Loucy (cell line): ENCODE measurements at regions not wholly inside any gene's neighbourhood (a gene's known extent, or its start where the extent isn't known, plus 50 kb on each side); places are given as distances from the start of the nearest gene placed in this dataset.

Experiments used
- EZH2phosphoT487 ChIP-seq: fragments of 200-600 bp; IDR thresholded peaks from 2 replicates; pipeline ENCODE4 v1.6.1; 2018; ENCODE audit warnings: antibody characterized with exemption, mild to moderate bottlenecking, moderate library complexity, borderline replicate concordance
- TF ChIP-seq, protein P1 (sequence below): fragments of 200-600 bp; sonication (generic); conservative IDR thresholded peaks from 2 replicates; pipeline ENCODE4 v1.5.1; 2014; ENCODE audit warnings: mild to moderate bottlenecking, antibody characterized with exemption, low read length

DNA sequence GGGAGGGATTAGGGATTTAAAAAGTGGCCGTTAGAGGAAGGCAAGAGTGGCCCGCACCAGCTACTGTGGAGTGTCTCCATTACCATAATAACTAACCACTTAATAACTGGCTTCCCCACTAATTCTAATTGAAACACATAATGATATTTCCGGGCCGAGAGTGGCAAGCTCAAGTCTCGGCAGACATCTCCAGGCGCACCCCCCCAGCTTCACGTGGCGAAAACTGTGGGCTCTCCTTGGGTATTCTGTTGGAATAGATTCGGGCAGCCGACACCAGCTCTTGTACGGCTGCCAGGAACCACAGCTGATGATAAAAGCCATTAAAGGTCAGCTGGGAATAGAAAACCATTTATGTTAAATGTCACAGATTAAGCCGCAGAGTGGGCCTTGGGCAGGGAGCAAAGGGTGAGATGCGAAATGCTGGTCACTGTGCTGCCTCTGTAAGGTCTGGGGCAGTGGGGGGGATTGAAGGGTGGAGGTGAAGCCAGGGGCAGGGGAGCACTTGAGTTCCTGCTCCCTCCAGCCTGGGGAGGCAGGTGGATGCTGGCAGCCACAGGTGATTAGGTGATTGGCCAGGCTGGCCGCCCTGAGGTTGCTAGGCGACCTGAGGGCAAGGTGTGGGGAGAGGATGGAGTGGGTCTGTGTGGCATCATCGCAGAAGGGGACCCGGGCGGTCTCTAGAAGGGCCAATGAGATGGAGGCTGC lies 115.6 kb upstream of the SDK2 start:
- TF ChIP-seq, protein P1, sequence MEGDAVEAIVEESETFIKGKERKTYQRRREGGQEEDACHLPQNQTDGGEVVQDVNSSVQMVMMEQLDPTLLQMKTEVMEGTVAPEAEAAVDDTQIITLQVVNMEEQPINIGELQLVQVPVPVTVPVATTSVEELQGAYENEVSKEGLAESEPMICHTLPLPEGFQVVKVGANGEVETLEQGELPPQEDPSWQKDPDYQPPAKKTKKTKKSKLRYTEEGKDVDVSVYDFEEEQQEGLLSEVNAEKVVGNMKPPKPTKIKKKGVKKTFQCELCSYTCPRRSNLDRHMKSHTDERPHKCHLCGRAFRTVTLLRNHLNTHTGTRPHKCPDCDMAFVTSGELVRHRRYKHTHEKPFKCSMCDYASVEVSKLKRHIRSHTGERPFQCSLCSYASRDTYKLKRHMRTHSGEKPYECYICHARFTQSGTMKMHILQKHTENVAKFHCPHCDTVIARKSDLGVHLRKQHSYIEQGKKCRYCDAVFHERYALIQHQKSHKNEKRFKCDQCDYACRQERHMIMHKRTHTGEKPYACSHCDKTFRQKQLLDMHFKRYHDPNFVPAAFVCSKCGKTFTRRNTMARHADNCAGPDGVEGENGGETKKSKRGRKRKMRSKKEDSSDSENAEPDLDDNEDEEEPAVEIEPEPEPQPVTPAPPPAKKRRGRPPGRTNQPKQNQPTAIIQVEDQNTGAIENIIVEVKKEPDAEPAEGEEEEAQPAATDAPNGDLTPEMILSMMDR: no peak
- TF ChIP-seq EZH2phosphoT487: no peak
